ENCODE measurements at regions not wholly inside any gene's neighbourhood (a gene's known extent, or its start where the extent isn't known, plus 50 kb on each side); places are given as distances from the start of the nearest gene placed in this dataset.

DNA sequence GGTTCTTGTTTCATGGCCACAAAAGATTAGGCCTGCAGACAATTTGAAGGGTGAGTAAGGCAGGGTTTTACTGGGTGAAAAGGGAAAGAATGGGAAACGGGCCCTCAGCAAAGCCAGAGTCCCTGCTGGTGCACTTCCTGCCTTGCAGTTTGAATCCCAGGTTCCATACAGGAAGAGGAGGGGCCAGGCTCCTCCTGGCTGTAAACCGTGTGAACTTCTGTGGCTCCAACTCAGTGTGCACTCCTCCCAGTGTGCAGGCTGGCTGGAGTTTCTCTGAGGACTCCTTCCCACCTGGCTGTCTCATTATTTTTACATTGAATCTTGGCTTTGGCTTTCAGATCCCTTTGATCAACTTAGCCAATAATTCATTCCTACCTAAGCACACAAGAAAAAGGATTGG is 367.1 kb upstream of the KLF4 start:
- no peak overlapping the region for H3K27ac ChIP-seq
- no peaks in the 10 kb centered on the region for H3K79me2 ChIP-seq
- H2AFZ ChIP-seq = no peak overlapping the region
- H3K9me2 ChIP-seq (replicated peaks; ENCODE audit: insufficient read depth) = no peaks in the 10 kb centered on the region
- DNase-seq (ENCODE audit: low spot score) = no peak
- H3K27me3 ChIP-seq = no peaks in the 10 kb centered on the region
- H4K20me1 ChIP-seq (ENCODE audit: insufficient read depth, poor library complexity, severe bottlenecking) = no peaks in the 10 kb centered on the region
- no peaks in the 10 kb centered on the region for H3K9me3 ChIP-seq (ENCODE audit: low read depth)
- H3K4me2 ChIP-seq = no peak overlapping the region
- no peak for TF ChIP-seq CTCF (IDR thresholded peaks at IDR 0.05; ENCODE audit: poor library complexity)
- TF ChIP-seq EZH2phosphoT487 (IDR thresholded peaks at IDR 0.05; ENCODE audit: low read depth, severe bottlenecking, unreplicated experiment) = no peak
- no peak for TF ChIP-seq EZH2 (IDR thresholded peaks at IDR 0.05; ENCODE audit: borderline replicate concordance)
- no peaks in the 10 kb centered on the region for H3K4me1 ChIP-seq (ENCODE audit: insufficient read depth)
- WGBS (ENCODE audit: low lambda C conversion rate, missing lambda C conversion rate) = 92% methylated on average over 2 of the region's 2 CpGs
- no peaks in the 10 kb centered on the region for H3K36me3 ChIP-seq (replicated peaks; ENCODE audit: insufficient read depth, low read depth)
- H3K4me3 ChIP-seq = no peak overlapping the region

GRCh38 chr9:107855164-107855563 is 365.6 kb upstream of the KLF4 start:
- Histone ChIP-seq H3K4me2 (no peak overlapping the region), H3K27me3 (no peaks in the 10 kb centered on the region), H3K27ac (no peak overlapping the region), H3K36me3 (replicated peaks; ENCODE audit: insufficient read depth, low read depth) (no peaks in the 10 kb centered on the region), H3K9me3 (ENCODE audit: low read depth) (no peaks in the 10 kb centered on the region), H2AFZ (no peak overlapping the region), H3K9me2 (replicated peaks; ENCODE audit: insufficient read depth) (no peaks in the 10 kb centered on the region), H4K20me1 (ENCODE audit: insufficient read depth, poor library complexity, severe bottlenecking) (no peaks in the 10 kb centered on the region), H3K4me1 (ENCODE audit: insufficient read depth) (no peaks in the 10 kb centered on the region), H3K4me3 (no peak overlapping the region), H3K79me2 (no peaks in the 10 kb centered on the region)
- no peak for DNase-seq (ENCODE audit: low spot score)
- 100% methylated on average over 1 of the region's 1 CpG for WGBS (ENCODE audit: low lambda C conversion rate, missing lambda C conversion rate)
- TF ChIP-seq EZH2phosphoT487 (IDR thresholded peaks at IDR 0.05; ENCODE audit: low read depth, severe bottlenecking, unreplicated experiment) (no peak), EZH2 (IDR thresholded peaks at IDR 0.05; ENCODE audit: borderline replicate concordance) (no peak), CTCF (IDR thresholded peaks at IDR 0.05; ENCODE audit: poor library complexity) (no peak)

GRCh38 chr9:107853461-107853860 is 363.9 kb upstream of the KLF4 start:
- no peak overlapping the region for H3K4me2 ChIP-seq
- no peaks in the 10 kb centered on the region for H3K79me2 ChIP-seq
- 90% methylated on average over 6 of the region's 6 CpGs for WGBS (ENCODE audit: low lambda C conversion rate, missing lambda C conversion rate)
- no peaks in the 10 kb centered on the region for H3K9me3 ChIP-seq (ENCODE audit: low read depth)
- H3K27ac ChIP-seq = no peak overlapping the region
- no peaks in the 10 kb centered on the region for H3K36me3 ChIP-seq (replicated peaks; ENCODE audit: insufficient read depth, low read depth)
- TF ChIP-seq EZH2phosphoT487 (IDR thresholded peaks at IDR 0.05; ENCODE audit: low read depth, severe bottlenecking, unreplicated experiment) (no peak), EZH2 (IDR thresholded peaks at IDR 0.05; ENCODE audit: borderline replicate concordance) (no peak), CTCF (IDR thresholded peaks at IDR 0.05; ENCODE audit: poor library complexity) (no peak)
- H4K20me1 ChIP-seq (ENCODE audit: insufficient read depth, poor library complexity, severe bottlenecking) = no peaks in the 10 kb centered on the region
- DNase-seq (ENCODE audit: low spot score) = no peak
- no peak overlapping the region for H2AFZ ChIP-seq
- H3K27me3 ChIP-seq = no peaks in the 10 kb centered on the region
- H3K4me3 ChIP-seq = no peak overlapping the region
- no peaks in the 10 kb centered on the region for H3K9me2 ChIP-seq (replicated peaks; ENCODE audit: insufficient read depth)
- H3K4me1 ChIP-seq (ENCODE audit: insufficient read depth) = no peaks in the 10 kb centered on the region

DNA sequence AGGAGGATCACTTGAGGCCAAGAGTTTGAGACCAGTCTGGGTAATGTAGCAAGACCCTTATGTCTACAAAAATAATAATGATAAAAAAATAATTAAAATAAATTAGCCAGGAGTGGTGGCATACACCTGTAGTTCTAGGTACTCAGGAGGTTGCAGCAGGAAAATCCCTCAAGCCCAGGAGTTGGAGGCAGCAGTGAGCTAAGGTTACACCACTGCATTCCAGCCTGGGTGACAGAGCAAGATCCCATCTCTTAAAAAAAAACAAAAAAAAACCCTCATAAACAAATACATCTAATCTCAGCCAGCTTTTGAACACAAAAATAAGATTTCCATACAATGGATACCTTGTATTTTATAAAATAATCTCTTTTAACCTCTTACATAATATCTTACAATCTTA is 363.3 kb upstream of the KLF4 start:
- no peaks in the 10 kb centered on the region for H3K9me3 ChIP-seq (ENCODE audit: low read depth)
- H3K4me2 ChIP-seq = no peak overlapping the region
- H3K27me3 ChIP-seq = no peaks in the 10 kb centered on the region
- H3K36me3 ChIP-seq (replicated peaks; ENCODE audit: insufficient read depth, low read depth) = no peaks in the 10 kb centered on the region
- DNase-seq (ENCODE audit: low spot score) = no peak
- TF ChIP-seq EZH2phosphoT487 (IDR thresholded peaks at IDR 0.05; ENCODE audit: low read depth, severe bottlenecking, unreplicated experiment) = no peak
- no peak for TF ChIP-seq CTCF (IDR thresholded peaks at IDR 0.05; ENCODE audit: poor library complexity)
- no peak for TF ChIP-seq EZH2 (IDR thresholded peaks at IDR 0.05; ENCODE audit: borderline replicate concordance)
- no peak overlapping the region for H2AFZ ChIP-seq
- H3K27ac ChIP-seq = no peak overlapping the region
- no peaks in the 10 kb centered on the region for H4K20me1 ChIP-seq (ENCODE audit: insufficient read depth, poor library complexity, severe bottlenecking)
- no peaks in the 10 kb centered on the region for H3K4me1 ChIP-seq (ENCODE audit: insufficient read depth)
- H3K79me2 ChIP-seq = no peaks in the 10 kb centered on the region
- H3K9me2 ChIP-seq (replicated peaks; ENCODE audit: insufficient read depth) = no peaks in the 10 kb centered on the region
- H3K4me3 ChIP-seq = no peak overlapping the region
